ENCODE measurements at regions not wholly inside any gene's neighbourhood (a gene's known extent, or its start where the extent isn't known, plus 50 kb on each side); places are given as distances from the start of the nearest gene placed in this dataset.
A peak's percentile ranks its signal among the peaks of the same experiment; 100 is the strongest.

DNA sequence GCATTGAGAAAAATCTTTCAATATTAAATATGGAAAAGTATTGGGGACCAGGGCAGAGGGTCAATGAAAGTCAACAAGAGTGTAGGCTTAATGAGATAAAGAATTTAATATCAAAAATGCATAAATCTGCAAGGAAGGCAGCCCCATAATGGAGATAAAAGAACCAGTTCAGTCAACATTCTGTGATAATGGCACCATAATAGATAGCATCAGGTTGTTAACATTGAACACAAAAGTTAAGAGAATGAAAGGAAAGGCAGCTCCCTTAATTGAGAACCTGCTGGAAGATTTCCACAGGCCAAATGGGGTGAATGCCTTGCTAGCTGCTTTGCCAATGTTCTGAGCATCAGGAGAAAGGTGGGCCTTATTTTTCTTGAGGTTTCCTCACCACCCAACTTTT is 60.4 kb upstream of the TMEM33 start:
- H3K4me3 ChIP-seq (ENCODE audit: low read depth, low read length): no peak overlapping the region
- H3K9ac ChIP-seq (ENCODE audit: low read length): no peak overlapping the region
- H3K27me3 ChIP-seq (ENCODE audit: control insufficient read depth, insufficient read depth, low read length): peaks cover 100% of the 10 kb centered on the region
- no peak overlapping the region for H3K27ac ChIP-seq (ENCODE audit: low read depth, low read length)
- H3K36me3 ChIP-seq (ENCODE audit: control insufficient read depth, insufficient read depth, low read length): no peaks in the 10 kb centered on the region
- no peaks in the 10 kb centered on the region for H3K9me3 ChIP-seq (ENCODE audit: control insufficient read depth, insufficient read depth, low read depth, low read length)
- peaks cover 29% of the 10 kb centered on the region for H3K4me1 ChIP-seq (ENCODE audit: control insufficient read depth, insufficient read depth, low read length)

DNA sequence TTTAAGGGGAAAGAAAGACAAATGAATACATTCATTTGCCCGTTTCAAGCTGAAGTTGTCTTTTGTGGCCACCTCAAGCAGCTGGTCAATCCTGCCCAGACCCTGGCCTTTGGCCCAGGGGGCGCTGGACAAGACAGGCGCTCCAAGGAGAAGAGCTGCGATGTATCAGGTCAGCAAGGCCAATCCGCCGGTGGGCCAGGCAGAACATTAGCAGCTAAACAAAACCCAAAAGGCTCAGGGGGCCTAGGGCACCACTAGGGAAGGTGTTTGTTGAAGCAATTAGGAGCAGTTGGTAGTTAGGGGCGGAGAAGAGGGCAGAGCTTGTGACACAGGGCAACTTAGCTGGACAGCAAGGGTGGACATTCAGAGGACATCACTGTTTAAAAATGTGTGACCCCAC is 60.8 kb upstream of the TMEM33 start:
- no peaks in the 10 kb centered on the region for H3K9me3 ChIP-seq (ENCODE audit: control insufficient read depth, insufficient read depth, low read depth, low read length)
- no peaks in the 10 kb centered on the region for H3K36me3 ChIP-seq (ENCODE audit: control insufficient read depth, insufficient read depth, low read length)
- no peak overlapping the region for H3K4me3 ChIP-seq (ENCODE audit: low read depth, low read length)
- H3K27ac ChIP-seq (ENCODE audit: low read depth, low read length): no peak overlapping the region
- H3K4me1 ChIP-seq (ENCODE audit: control insufficient read depth, insufficient read depth, low read length): peaks cover 25% of the 10 kb centered on the region
- no peak overlapping the region for H3K9ac ChIP-seq (ENCODE audit: low read length)
- peaks cover 100% of the 10 kb centered on the region for H3K27me3 ChIP-seq (ENCODE audit: control insufficient read depth, insufficient read depth, low read length)

DNA sequence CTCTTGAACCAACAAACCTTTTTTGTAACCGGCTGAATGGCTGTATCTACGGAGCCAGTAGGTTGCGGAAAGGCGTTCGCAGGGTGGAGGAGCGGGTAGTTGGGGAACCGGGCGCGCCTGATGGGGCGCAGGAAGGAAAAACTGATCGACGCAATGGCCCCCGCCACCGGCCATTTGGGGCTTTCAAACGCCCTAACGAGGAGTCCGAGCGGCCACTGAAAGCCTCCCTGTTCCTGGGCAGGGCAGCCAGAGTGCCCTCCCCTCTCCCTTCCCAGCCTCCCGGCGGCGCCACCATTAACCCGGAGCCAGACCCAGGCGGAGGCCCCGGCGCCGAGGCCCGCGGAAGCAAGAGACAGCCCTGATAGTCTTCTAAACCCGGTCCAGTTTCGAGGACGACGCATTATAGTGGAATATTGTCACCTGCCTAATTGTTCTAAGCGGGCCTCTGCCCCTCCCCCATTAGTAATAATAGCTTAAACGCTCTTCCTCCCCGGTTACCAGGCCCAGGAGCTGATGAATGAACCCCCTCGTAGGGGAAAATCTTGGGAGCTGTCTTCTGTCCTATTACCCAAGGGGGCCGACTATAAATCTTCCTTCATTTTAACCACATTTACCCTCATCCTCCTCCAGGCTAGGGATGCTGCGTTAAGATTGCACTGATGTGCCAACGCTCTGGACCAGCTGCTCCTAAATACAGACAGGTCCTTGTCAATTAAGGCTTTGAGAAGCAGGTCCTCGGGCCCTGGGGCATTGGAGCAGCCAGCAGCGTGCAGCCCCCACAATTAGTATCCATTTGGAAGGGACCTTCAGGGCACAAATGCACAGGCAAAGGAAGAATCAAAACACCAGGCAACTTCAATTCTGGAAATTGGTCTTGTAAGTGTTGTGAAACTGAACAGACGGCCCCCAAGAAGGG is 61.6 kb upstream of the TMEM33 start:
- Histone ChIP-seq H3K27ac (ENCODE audit: low read depth, low read length) (no peak overlapping the region), H3K27me3 (ENCODE audit: control insufficient read depth, insufficient read depth, low read length) (peaks cover 99% of the 10 kb centered on the region), H3K9ac (ENCODE audit: low read length) (no peak overlapping the region), H3K36me3 (ENCODE audit: control insufficient read depth, insufficient read depth, low read length) (no peaks in the 10 kb centered on the region), H3K9me3 (ENCODE audit: control insufficient read depth, insufficient read depth, low read depth, low read length) (no peaks in the 10 kb centered on the region), H3K4me3 (ENCODE audit: low read depth, low read length) (peak overlapping the region; percentile 53), H3K4me1 (ENCODE audit: control insufficient read depth, insufficient read depth, low read length) (peaks cover 20% of the 10 kb centered on the region)

DNA sequence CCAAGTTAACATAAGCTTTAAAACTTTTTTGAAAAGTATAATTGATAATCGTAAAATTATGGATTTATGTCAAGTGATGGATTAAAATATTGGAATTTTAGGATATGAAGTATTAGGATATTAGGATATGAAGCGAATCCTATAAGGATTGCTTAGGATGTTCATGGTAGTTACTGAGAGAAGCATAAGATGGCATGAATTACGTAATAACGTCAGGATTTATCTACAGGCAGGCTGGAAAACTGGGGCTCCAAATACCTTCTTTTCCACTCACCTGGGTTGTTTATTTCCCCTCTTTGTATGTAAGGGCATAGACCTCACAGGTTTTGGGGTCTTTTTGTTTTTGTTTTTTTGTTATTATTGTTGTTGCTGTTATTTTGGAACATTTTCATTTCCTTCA is 65.2 kb upstream of the TMEM33 start:
- H3K4me1 ChIP-seq (ENCODE audit: control insufficient read depth, insufficient read depth, low read length): peaks cover 37% of the 10 kb centered on the region
- no peak overlapping the region for H3K9ac ChIP-seq (ENCODE audit: low read length)
- H3K36me3 ChIP-seq (ENCODE audit: control insufficient read depth, insufficient read depth, low read length): no peaks in the 10 kb centered on the region
- no peak overlapping the region for H3K4me3 ChIP-seq (ENCODE audit: low read depth, low read length)
- H3K27me3 ChIP-seq (ENCODE audit: control insufficient read depth, insufficient read depth, low read length): peaks cover 97% of the 10 kb centered on the region
- H3K27ac ChIP-seq (ENCODE audit: low read depth, low read length): no peak overlapping the region
- no peaks in the 10 kb centered on the region for H3K9me3 ChIP-seq (ENCODE audit: control insufficient read depth, insufficient read depth, low read depth, low read length)

DNA sequence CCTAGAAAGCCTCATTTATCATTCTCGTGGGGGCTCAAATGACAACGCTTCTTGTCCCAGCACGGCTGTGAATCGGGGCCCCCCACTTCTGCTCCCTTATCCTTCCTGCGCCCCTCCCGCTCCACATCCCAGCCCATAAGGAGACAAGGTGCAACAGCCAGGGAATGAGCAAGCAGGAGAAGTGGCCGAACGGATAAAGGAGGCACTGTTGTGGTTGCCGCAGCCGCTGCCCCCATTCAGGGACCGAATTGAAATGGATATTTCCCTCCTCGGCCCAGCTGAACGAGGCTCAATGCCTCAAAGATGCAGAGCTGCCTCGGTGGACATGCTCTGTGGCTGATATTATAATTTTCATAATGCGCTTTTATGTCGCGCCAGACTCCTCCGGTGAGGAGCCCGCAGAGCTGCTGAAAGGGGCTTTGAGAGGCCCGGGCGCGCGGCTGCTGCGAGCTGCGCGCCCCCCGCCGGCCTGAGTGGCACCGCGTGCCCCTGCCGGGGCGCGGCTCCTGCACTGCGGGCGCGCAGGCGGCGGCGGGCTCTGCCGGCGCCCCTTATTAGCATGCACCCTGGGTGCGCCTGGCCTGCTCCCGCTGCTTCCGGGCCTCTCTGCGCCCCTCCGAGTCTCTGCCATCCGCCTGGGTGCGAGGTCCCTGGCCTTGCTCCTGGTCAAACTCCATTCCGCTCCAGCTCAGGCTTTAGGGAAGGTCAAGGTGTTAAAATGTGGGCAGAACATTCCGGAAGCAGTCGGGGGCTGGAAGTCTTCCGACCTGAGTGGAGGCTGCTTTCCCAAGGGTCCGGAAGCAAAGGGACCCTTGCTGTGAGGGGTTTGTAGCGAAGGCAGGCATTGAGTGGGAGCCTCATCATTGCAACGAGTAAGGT is 68.2 kb upstream of the TMEM33 start:
- Histone ChIP-seq H3K9ac (ENCODE audit: low read length) (no peak overlapping the region), H3K36me3 (ENCODE audit: control insufficient read depth, insufficient read depth, low read length) (no peaks in the 10 kb centered on the region), H3K9me3 (ENCODE audit: control insufficient read depth, insufficient read depth, low read depth, low read length) (no peaks in the 10 kb centered on the region), H3K4me3 (ENCODE audit: low read depth, low read length) (peak overlapping the region; percentile 53), H3K27ac (ENCODE audit: low read depth, low read length) (no peak overlapping the region), H3K27me3 (ENCODE audit: control insufficient read depth, insufficient read depth, low read length) (peaks cover 97% of the 10 kb centered on the region), H3K4me1 (ENCODE audit: control insufficient read depth, insufficient read depth, low read length) (peaks cover 34% of the 10 kb centered on the region)

DNA sequence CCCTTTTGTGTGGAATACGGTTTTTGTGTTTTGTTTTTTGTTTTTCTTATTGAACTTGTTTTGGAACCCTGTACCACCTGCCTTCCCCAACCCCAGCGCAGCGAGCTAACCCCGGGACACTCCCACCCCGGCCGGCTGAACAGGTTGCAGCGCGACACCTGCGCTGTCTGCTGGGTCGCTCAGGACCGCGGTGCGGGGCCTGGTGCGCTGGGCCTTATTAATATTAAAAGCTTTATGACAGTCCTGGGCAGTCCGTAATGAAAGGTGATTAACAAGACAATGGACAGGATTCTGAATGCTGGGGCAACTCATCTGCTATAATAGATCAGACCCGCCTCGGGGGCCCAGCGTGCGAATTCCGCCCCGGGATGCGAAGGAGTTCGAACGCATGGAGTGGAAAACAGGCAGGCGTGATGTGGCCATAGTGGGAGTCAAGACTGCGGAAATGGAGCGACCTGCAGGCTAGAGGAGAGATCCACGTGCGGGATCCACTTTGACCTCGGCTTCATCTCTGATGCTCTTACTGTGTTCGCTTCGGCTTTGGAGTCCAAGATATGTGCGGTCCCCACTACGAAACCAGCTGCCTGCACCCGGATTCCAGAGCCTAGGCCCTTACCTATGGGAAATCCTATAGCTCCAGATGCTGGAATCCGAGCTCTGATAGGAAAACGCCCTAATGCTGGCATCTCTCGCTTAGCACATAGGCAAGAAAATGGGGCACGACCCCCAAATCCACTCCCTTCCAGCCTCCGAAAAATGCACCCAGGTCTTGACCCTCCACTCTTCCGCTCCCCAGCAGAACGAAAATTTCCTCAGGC is 69.0 kb upstream of the TMEM33 start:
- Histone ChIP-seq H3K9ac (ENCODE audit: low read length) (no peak overlapping the region), H3K4me3 (ENCODE audit: low read depth, low read length) (peak overlapping the region; percentile 53)

DNA sequence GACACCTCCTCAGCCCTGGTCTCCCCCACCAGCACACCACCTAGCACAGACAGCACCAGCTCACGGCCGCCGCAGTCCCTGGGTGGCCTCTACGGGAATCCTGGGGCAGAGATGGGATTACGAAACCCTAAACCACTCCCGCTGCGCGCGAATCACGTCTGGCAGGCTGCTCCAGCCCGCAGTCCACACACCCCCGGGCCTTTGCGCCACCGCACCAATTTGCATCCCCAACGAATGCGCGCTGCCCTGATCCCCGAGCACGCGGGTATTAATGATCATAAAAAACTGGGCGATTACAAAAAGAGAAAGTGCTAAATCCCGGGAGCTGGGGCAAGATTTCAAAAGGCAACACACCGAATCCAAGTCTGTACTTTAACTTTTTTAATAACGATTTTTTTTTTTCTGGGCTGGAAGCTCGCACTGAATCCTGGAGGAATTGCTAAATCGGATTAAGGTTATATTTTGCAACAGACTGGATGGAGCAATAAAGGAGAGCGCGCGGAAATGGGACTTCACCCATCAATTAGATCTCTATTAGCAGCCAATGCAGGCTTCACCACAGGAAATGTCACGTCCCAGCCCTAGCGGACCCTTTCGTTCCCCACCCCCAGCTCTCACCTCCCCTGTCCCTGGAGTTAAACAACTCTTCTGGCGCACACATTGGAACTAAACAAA is 69.8 kb upstream of the TMEM33 start:
- Histone ChIP-seq H3K4me1 (ENCODE audit: control insufficient read depth, insufficient read depth, low read length) (peaks cover 34% of the 10 kb centered on the region), H3K9me3 (ENCODE audit: control insufficient read depth, insufficient read depth, low read depth, low read length) (no peaks in the 10 kb centered on the region), H3K9ac (ENCODE audit: low read length) (no peak overlapping the region), H3K4me3 (ENCODE audit: low read depth, low read length) (peak overlapping the region; percentile 53), H3K27me3 (ENCODE audit: control insufficient read depth, insufficient read depth, low read length) (peaks cover 94% of the 10 kb centered on the region), H3K27ac (ENCODE audit: low read depth, low read length) (no peak overlapping the region), H3K36me3 (ENCODE audit: control insufficient read depth, insufficient read depth, low read length) (no peaks in the 10 kb centered on the region)

More for the DNA sequence above, 69.0 kb upstream of the TMEM33 start:
- no peaks in the 10 kb centered on the region for H3K36me3 ChIP-seq (ENCODE audit: control insufficient read depth, insufficient read depth, low read length)
- H3K9me3 ChIP-seq (ENCODE audit: control insufficient read depth, insufficient read depth, low read depth, low read length): no peaks in the 10 kb centered on the region
- H3K27ac ChIP-seq (ENCODE audit: low read depth, low read length): no peak overlapping the region
- H3K4me1 ChIP-seq (ENCODE audit: control insufficient read depth, insufficient read depth, low read length): peaks cover 34% of the 10 kb centered on the region
- H3K27me3 ChIP-seq (ENCODE audit: control insufficient read depth, insufficient read depth, low read length): peaks cover 97% of the 10 kb centered on the region

DNA sequence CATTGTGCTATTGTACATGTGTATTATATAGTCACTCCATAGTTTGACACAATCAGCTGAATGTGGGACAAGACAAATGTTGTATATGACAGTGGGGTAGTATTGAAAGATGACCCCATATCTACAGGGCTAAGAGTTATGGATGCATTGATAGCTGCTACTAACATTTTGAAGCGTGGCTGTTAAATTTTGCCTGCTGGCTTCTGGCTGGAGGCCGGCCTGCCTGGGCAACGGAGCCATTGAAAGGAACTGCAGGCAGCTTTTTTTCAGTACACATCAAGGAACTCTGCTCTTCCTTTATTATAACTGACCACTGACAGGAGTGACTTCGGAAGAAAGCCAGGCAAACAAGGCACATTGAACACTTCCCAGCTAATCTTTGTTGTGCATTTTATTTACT is 76.1 kb upstream of the TMEM33 start:
- Histone ChIP-seq H3K36me3 (ENCODE audit: control insufficient read depth, insufficient read depth, low read length) (no peaks in the 10 kb centered on the region), H3K9me3 (ENCODE audit: control insufficient read depth, insufficient read depth, low read depth, low read length) (no peaks in the 10 kb centered on the region), H3K9ac (ENCODE audit: low read length) (no peak overlapping the region), H3K27me3 (ENCODE audit: control insufficient read depth, insufficient read depth, low read length) (peaks cover 77% of the 10 kb centered on the region), H3K27ac (ENCODE audit: low read depth, low read length) (no peak overlapping the region), H3K4me1 (ENCODE audit: control insufficient read depth, insufficient read depth, low read length) (peaks cover 6% of the 10 kb centered on the region; the same call in 1 of the 2 replicates), H3K4me3 (ENCODE audit: low read depth, low read length) (no peak overlapping the region)

DNA sequence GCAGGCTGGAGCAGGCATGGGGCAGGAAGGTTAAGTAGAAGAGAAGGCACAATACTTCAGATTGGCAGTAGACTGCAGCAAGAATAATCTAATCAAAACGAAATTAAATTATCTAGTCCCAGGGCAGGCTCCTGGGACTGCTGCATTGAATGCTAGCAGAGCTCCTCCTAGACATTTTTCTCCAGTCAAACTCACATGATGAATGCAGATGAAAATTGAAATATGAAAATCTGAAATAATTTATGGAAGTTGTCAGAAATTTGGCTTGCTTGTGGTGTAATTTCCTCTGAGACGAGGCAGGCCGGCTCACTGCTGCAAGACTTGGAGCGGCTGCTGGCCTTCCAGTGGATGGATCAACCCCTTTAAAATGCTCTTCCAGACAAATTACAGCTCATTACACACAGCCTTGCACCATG is 78.0 kb upstream of the TMEM33 start:
- H3K27me3 ChIP-seq (ENCODE audit: control insufficient read depth, insufficient read depth, low read length): peaks cover 68% of the 10 kb centered on the region
- no peak overlapping the region for H3K9ac ChIP-seq (ENCODE audit: low read length)
- H3K9me3 ChIP-seq (ENCODE audit: control insufficient read depth, insufficient read depth, low read depth, low read length): no peaks in the 10 kb centered on the region
- no peak overlapping the region for H3K4me3 ChIP-seq (ENCODE audit: low read depth, low read length)
- no peaks in the 10 kb centered on the region for H3K4me1 ChIP-seq (ENCODE audit: control insufficient read depth, insufficient read depth, low read length)
- no peaks in the 10 kb centered on the region for H3K36me3 ChIP-seq (ENCODE audit: control insufficient read depth, insufficient read depth, low read length)
- H3K27ac ChIP-seq (ENCODE audit: low read depth, low read length): no peak overlapping the region

DNA sequence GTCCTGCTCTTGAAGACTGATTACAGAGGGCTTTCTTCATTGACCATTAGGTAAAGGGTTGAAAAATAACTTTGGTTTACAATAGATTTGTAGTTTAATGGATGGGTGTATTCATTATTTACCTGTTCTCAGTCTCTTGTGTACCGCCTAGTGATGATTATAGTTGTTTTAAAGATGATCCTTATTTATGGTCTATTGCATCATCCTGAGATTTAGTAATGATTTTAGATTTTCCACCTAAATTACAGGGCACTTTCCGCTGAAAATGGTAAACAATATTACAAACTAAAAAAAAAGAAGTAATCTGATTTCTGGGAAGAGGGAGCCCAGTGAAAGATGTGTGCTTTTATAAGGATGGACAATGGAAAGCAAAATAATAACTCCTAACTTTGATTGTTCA is 78.4 kb upstream of the TMEM33 start:
- Histone ChIP-seq H3K36me3 (ENCODE audit: control insufficient read depth, insufficient read depth, low read length) (no peaks in the 10 kb centered on the region), H3K4me3 (ENCODE audit: low read depth, low read length) (no peak overlapping the region), H3K27me3 (ENCODE audit: control insufficient read depth, insufficient read depth, low read length) (peaks cover 65% of the 10 kb centered on the region), H3K27ac (ENCODE audit: low read depth, low read length) (no peak overlapping the region), H3K9ac (ENCODE audit: low read length) (no peak overlapping the region), H3K4me1 (ENCODE audit: control insufficient read depth, insufficient read depth, low read length) (no peaks in the 10 kb centered on the region), H3K9me3 (ENCODE audit: control insufficient read depth, insufficient read depth, low read depth, low read length) (no peaks in the 10 kb centered on the region)

Data from HUES6 (cell line).